Uterus (tissue), 3 donors: ENCODE measurements at regions not wholly inside any gene's neighbourhood (a gene's known extent, or its start where the extent isn't known, plus 50 kb on each side); places are given as distances from the start of the nearest gene placed in this dataset.

ENCODE experiments used
- DNase-seq, 2 donors: peaks; one replicate each; pipeline ENCODE4 v3.0.0-alpha.2; 2019 to 2020
- H3K27ac ChIP-seq, 2 donors: fragments of 200-600 bp; sonication (generic); 1 replicate in 1 of 2; 2 replicates in 1 of 2; pipeline ENCODE4 v1.5.1; 2016 to 2018
- H3K27me3 ChIP-seq, 2 donors: fragments of 200-600 bp; sonication (generic); one replicate each; pipeline ENCODE4 v1.5.1; 2018 to 2019; ENCODE audit warnings: control low read depth in 1 of 2
- H3K36me3 ChIP-seq, 2 donors: fragments of 200-600 bp; sonication (generic); one replicate each; pipeline ENCODE4 v1.5.1; 2019; ENCODE audit warnings: control low read depth in 1 of 2
- H3K4me1 ChIP-seq, 2 donors: fragments of 200-600 bp; sonication (generic); one replicate each; pipeline ENCODE4 v1.5.1; 2018 to 2019; ENCODE audit warnings: control low read depth in 1 of 2
- H3K4me3 ChIP-seq, 2 donors: fragments of 200-600 bp; sonication (generic); 1 replicate in 1 of 2; 2 replicates in 1 of 2; pipeline ENCODE4 v1.5.1; 2018 to 2019; ENCODE audit warnings: mild to moderate bottlenecking in 1 of 2
- H3K9me3 ChIP-seq, 2 donors: fragments of 200-600 bp; sonication (generic); one replicate each; pipeline ENCODE4 v1.5.1; 2019; ENCODE audit warnings: control low read depth in 1 of 2
- POLR2A ChIP-seq, 2 donors: fragments of 450-650 bp; IDR thresholded peaks; one replicate each; pipeline ENCODE4 v1.6.1; 2016; ENCODE audit warnings: antibody characterized with exemption in 2 of 2, mild to moderate bottlenecking in 1 of 2, moderate library complexity in 1 of 2
- intact Hi-C: fragments of 100-400 bp; cut with DNase I; formaldehyde crosslinking; loops from one replicate; pipeline ENCODE4 v1.15.1; 2023; ENCODE audit warnings: low total_unique reads
- TF ChIP-seq, protein P1 (sequence below), 4 experiments: fragments of 200-600 bp in 2 of 4; fragments of 450-650 bp in 2 of 4; sonication (generic) in 2 of 4; IDR thresholded peaks; one replicate each; pipeline ENCODE4 v1.5.1; 2016 to 2019; ENCODE audit warnings: antibody characterized with exemption in 4 of 4, mild to moderate bottlenecking in 2 of 4, moderate library complexity in 1 of 4
- donor health status: DM: yes; HTN: yes; CAD: no.

DNA sequence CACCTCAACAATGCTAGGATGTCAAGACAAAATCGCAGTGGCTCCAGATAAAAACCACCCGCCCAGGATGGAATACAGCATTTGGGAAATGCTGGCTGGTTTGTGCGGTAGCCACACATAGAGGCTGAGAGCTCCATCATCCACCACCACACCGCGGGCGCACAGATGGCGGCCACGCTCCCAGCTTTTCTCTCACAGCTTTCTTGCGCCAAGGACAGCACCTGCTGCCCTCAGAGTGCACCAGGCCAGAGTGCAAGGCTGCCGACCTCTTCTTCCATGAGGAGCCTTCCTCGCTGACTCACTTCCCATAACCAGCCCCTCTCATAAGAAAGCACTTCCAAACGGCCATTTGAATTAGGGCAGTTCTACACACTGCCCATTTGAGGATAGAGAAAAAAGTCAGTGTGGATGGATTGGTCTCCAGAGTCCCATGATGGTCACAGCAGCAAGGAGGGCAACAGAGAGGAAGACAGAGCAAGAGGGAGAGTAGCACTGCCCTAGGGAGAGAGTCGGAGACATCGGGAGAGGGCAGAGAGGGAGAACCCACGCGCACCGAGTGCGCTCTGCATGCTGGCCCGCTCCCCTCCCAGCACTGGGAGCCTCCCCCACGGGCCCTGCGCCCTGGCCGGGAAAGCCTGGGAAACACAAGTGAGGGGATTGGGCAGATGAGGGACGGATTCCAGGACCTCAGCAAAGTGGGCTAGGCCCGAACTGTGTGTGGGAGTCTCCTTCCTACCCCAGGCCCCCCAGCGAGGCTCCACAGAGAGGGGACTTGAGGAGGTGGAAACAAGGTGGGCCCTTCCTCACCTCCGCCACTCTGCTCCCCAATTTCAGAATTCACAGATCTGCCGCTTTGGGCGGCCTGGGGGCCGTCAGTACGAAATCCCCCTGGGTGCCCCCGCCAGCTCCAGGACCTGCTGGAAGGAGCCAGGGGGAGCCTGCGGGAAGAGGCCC, 156.9 kb downstream of the USP12 start:
- Histone ChIP-seq H3K4me3 (no peak overlapping the region), H3K9me3 (no peaks in the 10 kb centered on the region), H3K36me3 (no peaks in the 10 kb centered on the region), H3K27ac (no peak overlapping the region), H3K27me3 (no peaks in the 10 kb centered on the region), H3K4me1 (no peaks in the 10 kb centered on the region)
- DNase-seq, result no peak
- no peak for TF ChIP-seq POLR2A (IDR thresholded peaks at IDR 0.05)
- TF ChIP-seq, protein P1, sequence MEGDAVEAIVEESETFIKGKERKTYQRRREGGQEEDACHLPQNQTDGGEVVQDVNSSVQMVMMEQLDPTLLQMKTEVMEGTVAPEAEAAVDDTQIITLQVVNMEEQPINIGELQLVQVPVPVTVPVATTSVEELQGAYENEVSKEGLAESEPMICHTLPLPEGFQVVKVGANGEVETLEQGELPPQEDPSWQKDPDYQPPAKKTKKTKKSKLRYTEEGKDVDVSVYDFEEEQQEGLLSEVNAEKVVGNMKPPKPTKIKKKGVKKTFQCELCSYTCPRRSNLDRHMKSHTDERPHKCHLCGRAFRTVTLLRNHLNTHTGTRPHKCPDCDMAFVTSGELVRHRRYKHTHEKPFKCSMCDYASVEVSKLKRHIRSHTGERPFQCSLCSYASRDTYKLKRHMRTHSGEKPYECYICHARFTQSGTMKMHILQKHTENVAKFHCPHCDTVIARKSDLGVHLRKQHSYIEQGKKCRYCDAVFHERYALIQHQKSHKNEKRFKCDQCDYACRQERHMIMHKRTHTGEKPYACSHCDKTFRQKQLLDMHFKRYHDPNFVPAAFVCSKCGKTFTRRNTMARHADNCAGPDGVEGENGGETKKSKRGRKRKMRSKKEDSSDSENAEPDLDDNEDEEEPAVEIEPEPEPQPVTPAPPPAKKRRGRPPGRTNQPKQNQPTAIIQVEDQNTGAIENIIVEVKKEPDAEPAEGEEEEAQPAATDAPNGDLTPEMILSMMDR (IDR thresholded peaks at IDR 0.05), result no peak
- intact Hi-C loops, result no loop called here

DNA sequence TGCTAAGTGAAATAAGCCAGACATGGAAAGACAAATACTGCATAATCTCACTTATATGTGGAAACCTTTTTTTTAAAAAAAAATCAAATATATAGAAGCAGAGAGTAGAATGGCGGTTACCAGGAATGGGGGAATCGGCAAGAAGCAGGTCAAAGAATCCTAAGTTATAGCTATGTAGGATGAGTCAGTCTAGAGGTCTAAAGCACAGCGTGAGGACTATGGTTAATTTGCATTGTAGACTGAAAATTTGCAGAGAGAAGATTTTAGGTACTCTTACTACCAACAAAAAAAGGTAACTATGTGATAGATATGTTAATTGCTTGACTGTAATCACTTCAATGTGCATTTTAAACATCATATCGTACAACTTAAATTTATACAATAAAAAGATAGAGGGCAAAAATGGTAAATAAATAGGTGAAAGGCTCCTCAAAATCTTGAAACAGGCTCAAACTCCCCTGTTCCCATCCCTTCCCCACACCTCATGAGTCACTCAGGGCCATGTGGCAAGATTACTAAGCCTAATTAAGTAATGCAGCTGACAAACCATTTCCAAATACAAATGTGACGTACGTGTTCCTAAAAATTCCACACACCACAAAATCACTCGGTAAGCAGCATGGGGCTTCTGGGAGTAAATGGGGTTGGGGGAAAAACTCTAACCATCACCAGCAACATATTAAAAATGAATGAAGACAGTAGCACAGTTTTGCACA, 159.0 kb downstream of the USP12 start:
- TF ChIP-seq, protein P1 (IDR thresholded peaks at IDR 0.05), result no peak
- TF ChIP-seq POLR2A (IDR thresholded peaks at IDR 0.05), result no peak
- Histone ChIP-seq H3K4me1 (no peaks in the 10 kb centered on the region), H3K9me3 (no peaks in the 10 kb centered on the region), H3K27me3 (no peaks in the 10 kb centered on the region), H3K36me3 (no peaks in the 10 kb centered on the region), H3K4me3 (no peak overlapping the region), H3K27ac (no peak overlapping the region)
- no peak for DNase-seq
- intact Hi-C loops, result no loop called here

DNA sequence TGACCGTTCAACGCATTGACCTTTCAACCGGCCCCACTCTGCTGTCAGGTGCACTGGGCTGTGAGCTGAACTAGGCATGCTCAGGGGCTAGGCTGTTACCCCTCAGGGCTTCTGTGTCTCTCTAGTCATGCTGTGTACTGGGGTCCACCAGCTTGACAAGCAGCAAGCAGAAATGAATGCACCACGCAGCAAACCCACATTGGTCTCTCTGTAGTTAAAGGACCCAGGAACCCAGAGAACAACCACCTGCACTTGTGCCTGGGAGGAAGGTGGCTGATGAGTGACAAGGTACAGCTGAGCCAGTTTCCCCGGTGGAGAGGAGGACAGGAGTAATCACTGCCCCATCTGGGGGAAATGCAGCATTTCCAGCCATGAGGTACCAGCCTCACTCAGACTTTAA, 159.9 kb downstream of the USP12 start:
- intact Hi-C loops, result no loop called here
- Histone ChIP-seq H3K27me3 (no peaks in the 10 kb centered on the region), H3K4me1 (no peaks in the 10 kb centered on the region), H3K9me3 (no peaks in the 10 kb centered on the region), H3K4me3 (no peak overlapping the region), H3K27ac (no peak overlapping the region), H3K36me3 (no peaks in the 10 kb centered on the region)
- no peak for DNase-seq
- TF ChIP-seq, protein P1 (IDR thresholded peaks at IDR 0.05), result no peak
- TF ChIP-seq POLR2A (IDR thresholded peaks at IDR 0.05), result no peak

DNA sequence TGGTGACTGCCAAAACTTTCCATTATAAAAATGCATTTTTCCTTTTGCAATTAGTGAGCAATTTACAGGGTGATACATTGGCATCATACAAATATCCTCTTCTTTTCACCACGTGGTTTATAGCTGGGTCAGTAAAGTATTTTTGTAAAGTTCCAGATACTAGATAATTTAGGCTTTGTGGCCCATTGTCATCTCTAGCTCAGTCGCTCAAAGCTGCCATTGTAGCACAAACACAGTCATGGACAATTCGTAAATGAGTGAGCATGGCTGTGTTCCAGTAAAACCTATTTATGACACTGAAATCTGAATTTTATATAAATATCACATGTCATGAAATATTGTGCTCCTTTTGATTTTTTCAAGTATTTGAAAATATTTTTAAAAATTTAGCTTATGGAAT, 162.9 kb downstream of the USP12 start:
- TF ChIP-seq, protein P1 (IDR thresholded peaks at IDR 0.05), result no peak
- TF ChIP-seq POLR2A (IDR thresholded peaks at IDR 0.05), result no peak
- H3K9me3 ChIP-seq, result no peaks in the 10 kb centered on the region
- intact Hi-C loops, result no loop called here
- no peak overlapping the region for H3K27ac ChIP-seq
- H3K36me3 ChIP-seq, result no peaks in the 10 kb centered on the region
- no peaks in the 10 kb centered on the region for H3K4me1 ChIP-seq
- H3K27me3 ChIP-seq, result no peaks in the 10 kb centered on the region
- no peak overlapping the region for H3K4me3 ChIP-seq
- DNase-seq, result no peak

DNA sequence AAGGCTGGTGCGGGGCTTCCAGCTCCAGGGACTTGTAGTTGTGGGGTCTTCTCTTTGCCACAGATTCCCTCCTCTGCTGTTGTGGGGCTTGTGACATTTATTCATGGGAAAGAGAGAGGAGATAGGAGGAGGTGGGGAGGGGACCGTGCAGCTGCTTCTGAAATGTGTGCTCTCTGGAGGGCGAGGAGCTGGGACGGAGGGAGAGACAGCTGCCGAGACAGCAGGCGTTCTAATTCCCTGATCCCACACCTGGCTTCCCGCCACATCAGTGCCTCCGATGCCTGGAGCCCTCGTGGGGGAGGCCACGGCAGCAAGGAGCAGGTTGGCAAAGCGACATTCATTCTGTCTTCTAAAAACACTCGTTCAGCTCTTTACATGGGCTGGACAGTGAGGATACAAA, 164.4 kb downstream of the USP12 start:
- no peak overlapping the region for H3K27ac ChIP-seq
- H3K4me1 ChIP-seq, result no peaks in the 10 kb centered on the region
- no peak for DNase-seq
- no peaks in the 10 kb centered on the region for H3K27me3 ChIP-seq
- intact Hi-C loops, result no loop called here
- no peaks in the 10 kb centered on the region for H3K9me3 ChIP-seq
- no peak overlapping the region for H3K4me3 ChIP-seq
- H3K36me3 ChIP-seq, result no peaks in the 10 kb centered on the region
- TF ChIP-seq, protein P1 (IDR thresholded peaks at IDR 0.05), result no peak
- TF ChIP-seq POLR2A (IDR thresholded peaks at IDR 0.05), result no peak
